Sigmoid colon (tissue), 4 donors: ENCODE measurements at regions not wholly inside any gene's neighbourhood (a gene's known extent, or its start where the extent isn't known, plus 50 kb on each side); places are given as distances from the start of the nearest gene placed in this dataset.

Experiments used
- POLR2A ChIP-seq, 2 donors: fragments of 450-650 bp; IDR thresholded peaks; one replicate each; pipeline ENCODE4 v1.6.1; 2016; ENCODE audit warnings: antibody characterized with exemption in 2 of 2, mild to moderate bottlenecking in 2 of 2, moderate library complexity in 2 of 2
- POLR2AphosphoS5 ChIP-seq, 4 donors: sonication (generic); formaldehyde crosslinking; IDR thresholded peaks; one replicate each; pipeline ENCODE4 v1.6.1; 2017; ENCODE audit warnings: antibody characterized with exemption in 4 of 4
- TF ChIP-seq, protein P1 (sequence below), 4 experiments: fragments of 450-650 bp in 3 of 4; fragments of 200-600 bp in 1 of 4; IDR thresholded peaks; one replicate each; pipeline ENCODE4 v1.5.1; 2016 to 2019; ENCODE audit warnings: antibody characterized with exemption in 4 of 4, mild to moderate bottlenecking in 3 of 4, moderate library complexity in 2 of 4

DNA sequence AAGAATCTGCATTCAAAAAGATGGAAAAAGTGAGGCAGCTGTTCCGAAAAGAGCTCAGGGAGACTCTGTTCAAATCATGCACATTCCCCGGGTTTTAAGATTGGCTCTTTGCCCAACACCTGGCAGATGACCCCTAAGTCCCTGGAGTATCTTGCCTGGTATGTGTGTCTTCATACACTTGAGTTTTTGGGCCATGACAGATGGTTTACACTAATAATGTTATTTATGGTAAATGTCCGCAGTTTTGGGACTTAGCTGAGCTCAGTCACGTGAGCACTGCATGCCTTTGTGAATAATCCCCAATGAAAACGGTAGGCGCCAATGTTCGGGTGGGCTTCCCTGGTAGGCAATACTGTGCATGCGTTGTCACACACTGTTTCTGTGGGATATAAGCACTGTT lies 316.1 kb downstream of the PRDM9 start:
- TF ChIP-seq POLR2A (IDR thresholded peaks at IDR 0.05) = no peak
- TF ChIP-seq, protein P1, sequence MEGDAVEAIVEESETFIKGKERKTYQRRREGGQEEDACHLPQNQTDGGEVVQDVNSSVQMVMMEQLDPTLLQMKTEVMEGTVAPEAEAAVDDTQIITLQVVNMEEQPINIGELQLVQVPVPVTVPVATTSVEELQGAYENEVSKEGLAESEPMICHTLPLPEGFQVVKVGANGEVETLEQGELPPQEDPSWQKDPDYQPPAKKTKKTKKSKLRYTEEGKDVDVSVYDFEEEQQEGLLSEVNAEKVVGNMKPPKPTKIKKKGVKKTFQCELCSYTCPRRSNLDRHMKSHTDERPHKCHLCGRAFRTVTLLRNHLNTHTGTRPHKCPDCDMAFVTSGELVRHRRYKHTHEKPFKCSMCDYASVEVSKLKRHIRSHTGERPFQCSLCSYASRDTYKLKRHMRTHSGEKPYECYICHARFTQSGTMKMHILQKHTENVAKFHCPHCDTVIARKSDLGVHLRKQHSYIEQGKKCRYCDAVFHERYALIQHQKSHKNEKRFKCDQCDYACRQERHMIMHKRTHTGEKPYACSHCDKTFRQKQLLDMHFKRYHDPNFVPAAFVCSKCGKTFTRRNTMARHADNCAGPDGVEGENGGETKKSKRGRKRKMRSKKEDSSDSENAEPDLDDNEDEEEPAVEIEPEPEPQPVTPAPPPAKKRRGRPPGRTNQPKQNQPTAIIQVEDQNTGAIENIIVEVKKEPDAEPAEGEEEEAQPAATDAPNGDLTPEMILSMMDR (IDR thresholded peaks at IDR 0.05) = no peak
- no peak for TF ChIP-seq POLR2AphosphoS5 (IDR thresholded peaks at IDR 0.05)
